Esophagus muscularis mucosa (tissue), 3 donors: ENCODE measurements at regions not wholly inside any gene's neighbourhood (a gene's known extent, or its start where the extent isn't known, plus 50 kb on each side); places are given as distances from the start of the nearest gene placed in this dataset.

ENCODE experiments used
- CTCF ChIP-seq, 3 experiments: fragments of 200-600 bp in 2 of 3; fragments of 450-650 bp in 1 of 3; sonication (generic) in 2 of 3; IDR thresholded peaks; one replicate each; pipeline ENCODE4 v1.5.1; 2017 to 2019; ENCODE audit warnings: antibody characterized with exemption in 3 of 3, mild to moderate bottlenecking in 2 of 3, moderate library complexity in 1 of 3
- POLR2A ChIP-seq: fragments of 450-650 bp; IDR thresholded peaks from one replicate; pipeline ENCODE4 v1.6.1; 2017; ENCODE audit warnings: antibody characterized with exemption, moderate library complexity, mild to moderate bottlenecking, low read depth
- POLR2AphosphoS5 ChIP-seq, 2 donors: sonication (generic); formaldehyde crosslinking; IDR thresholded peaks; one replicate each; pipeline ENCODE4 v1.6.1; 2017; ENCODE audit warnings: antibody characterized with exemption in 2 of 2

- TF ChIP-seq CTCF (IDR thresholded peaks at IDR 0.05): no peak
- TF ChIP-seq POLR2A: no peak
- no peak for TF ChIP-seq POLR2AphosphoS5 (IDR thresholded peaks at IDR 0.05)
Observed at GRCh38 chr2:215618145-215618544, 182.3 kb upstream of the FN1 start.
